ENCODE measurements at regions not wholly inside any gene's neighbourhood (a gene's known extent, or its start where the extent isn't known, plus 50 kb on each side); places are given as distances from the start of the nearest gene placed in this dataset.
A peak's percentile ranks its signal among the peaks of the same experiment; 100 is the strongest.

GRCh38 chr1:112265931-112266330 lies 130.1 kb upstream of the CTTNBP2NL start:
- Histone ChIP-seq H3K36me3 (no peaks in the 10 kb centered on the region), H3K27me3 (replicated peaks) (0 out of 2 replicates have a peak, but pooled peaks cover 2% of the 10 kb centered on the region), H3K4me3 (no peak overlapping the region), H3K9me3 (replicated peaks) (no peaks in the 10 kb centered on the region), H3K4me1 (replicated peaks) (no peaks in the 10 kb centered on the region), H3K27ac (no peak overlapping the region)
- no peak for DNase-seq (ENCODE audit: low read depth in 1 of 2, low spot score in 2 of 2)

DNA sequence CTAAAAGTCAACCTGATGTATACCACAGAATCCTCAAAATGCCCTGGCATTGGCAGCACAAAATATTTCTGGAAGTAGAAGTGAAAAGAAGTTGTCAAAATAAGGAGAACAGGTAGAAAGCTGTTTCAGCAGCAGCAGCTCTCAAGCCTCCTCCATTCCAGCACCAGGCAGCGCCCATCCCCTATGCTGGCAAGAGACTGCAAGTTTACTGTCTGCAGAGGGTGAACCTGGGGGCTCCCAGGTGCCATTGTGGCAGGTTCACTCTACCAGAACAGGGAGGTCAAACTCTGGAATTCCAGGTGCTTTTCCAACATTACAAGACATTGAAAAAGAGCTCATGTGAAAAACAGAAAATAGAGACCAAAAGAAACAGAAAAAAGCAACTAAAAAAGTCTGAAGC lies 128.8 kb upstream of the CTTNBP2NL start:
- Histone ChIP-seq H3K27ac (no peak overlapping the region), H3K4me1 (replicated peaks) (no peaks in the 10 kb centered on the region), H3K36me3 (no peaks in the 10 kb centered on the region), H3K4me3 (no peak overlapping the region), H3K27me3 (replicated peaks) (0 out of 2 replicates have a peak, but pooled peaks cover 3% of the 10 kb centered on the region), H3K9me3 (replicated peaks) (no peaks in the 10 kb centered on the region)
- DNase-seq (ENCODE audit: low read depth in 1 of 2, low spot score in 2 of 2) = no peak

GRCh38 chr1:112267929-112268328 lies 128.1 kb upstream of the CTTNBP2NL start:
- H3K9me3 ChIP-seq (replicated peaks) = no peaks in the 10 kb centered on the region
- no peaks in the 10 kb centered on the region for H3K4me1 ChIP-seq (replicated peaks)
- H3K27ac ChIP-seq = no peak overlapping the region
- H3K4me3 ChIP-seq = no peak overlapping the region
- H3K36me3 ChIP-seq = no peaks in the 10 kb centered on the region
- no peak for DNase-seq (ENCODE audit: low read depth in 1 of 2, low spot score in 2 of 2)
- 0 out of 2 replicates have a peak, but pooled peaks cover 10% of the 10 kb centered on the region for H3K27me3 ChIP-seq (replicated peaks)

DNA sequence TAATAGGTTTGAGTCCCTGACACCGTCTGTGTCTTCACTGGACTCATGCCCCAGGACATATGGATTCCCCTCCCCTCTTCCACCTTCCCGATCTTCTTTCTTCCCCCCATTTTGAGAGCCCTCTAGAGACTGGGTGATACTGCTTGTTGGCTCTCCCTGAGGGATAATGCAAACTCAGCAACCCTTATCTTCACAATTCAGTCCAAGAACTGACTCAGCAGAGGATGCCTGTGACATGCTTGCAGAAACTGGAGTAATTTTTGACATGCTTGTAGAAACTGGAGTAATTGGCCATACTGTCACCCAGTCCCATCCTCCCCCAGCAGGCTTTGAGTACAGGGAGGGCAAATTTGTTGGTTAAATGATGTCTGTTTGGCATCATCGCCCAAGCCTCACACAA lies 127.6 kb upstream of the CTTNBP2NL start:
- DNase-seq (ENCODE audit: low read depth in 1 of 2, low spot score in 2 of 2) = no peak
- no peaks in the 10 kb centered on the region for H3K4me1 ChIP-seq (replicated peaks)
- H3K4me3 ChIP-seq = no peak overlapping the region
- 0 out of 2 replicates have a peak, but pooled peaks cover 13% of the 10 kb centered on the region for H3K27me3 ChIP-seq (replicated peaks)
- H3K27ac ChIP-seq = no peak overlapping the region
- no peaks in the 10 kb centered on the region for H3K36me3 ChIP-seq
- H3K9me3 ChIP-seq (replicated peaks) = no peaks in the 10 kb centered on the region

DNA sequence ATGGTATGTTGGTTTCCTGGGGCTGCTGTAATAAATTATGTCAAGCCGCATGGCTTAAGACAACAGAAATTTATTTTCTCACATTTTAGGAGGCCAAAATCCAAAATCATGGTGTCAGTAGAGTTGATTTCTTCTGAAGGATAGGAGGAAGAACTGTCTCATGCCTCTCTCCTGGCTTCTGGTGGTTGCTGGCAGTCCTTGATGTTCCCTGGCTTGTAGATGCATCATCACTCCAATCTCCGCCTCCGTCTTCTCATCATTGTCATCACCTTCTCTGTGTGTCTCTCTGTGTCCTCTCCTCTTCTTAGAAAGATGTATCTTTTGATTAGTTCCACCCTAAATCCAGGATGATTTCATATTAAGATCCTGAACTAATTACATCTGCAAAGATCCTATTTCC lies 124.7 kb upstream of the CTTNBP2NL start:
- no peak for DNase-seq (ENCODE audit: low read depth in 1 of 2, low spot score in 2 of 2)
- Histone ChIP-seq H3K36me3 (no peaks in the 10 kb centered on the region), H3K4me1 (replicated peaks) (no peaks in the 10 kb centered on the region), H3K27me3 (replicated peaks) (0 out of 2 replicates have a peak, but pooled peaks cover 13% of the 10 kb centered on the region), H3K9me3 (replicated peaks) (no peaks in the 10 kb centered on the region), H3K27ac (no peak overlapping the region), H3K4me3 (no peak overlapping the region)

DNA sequence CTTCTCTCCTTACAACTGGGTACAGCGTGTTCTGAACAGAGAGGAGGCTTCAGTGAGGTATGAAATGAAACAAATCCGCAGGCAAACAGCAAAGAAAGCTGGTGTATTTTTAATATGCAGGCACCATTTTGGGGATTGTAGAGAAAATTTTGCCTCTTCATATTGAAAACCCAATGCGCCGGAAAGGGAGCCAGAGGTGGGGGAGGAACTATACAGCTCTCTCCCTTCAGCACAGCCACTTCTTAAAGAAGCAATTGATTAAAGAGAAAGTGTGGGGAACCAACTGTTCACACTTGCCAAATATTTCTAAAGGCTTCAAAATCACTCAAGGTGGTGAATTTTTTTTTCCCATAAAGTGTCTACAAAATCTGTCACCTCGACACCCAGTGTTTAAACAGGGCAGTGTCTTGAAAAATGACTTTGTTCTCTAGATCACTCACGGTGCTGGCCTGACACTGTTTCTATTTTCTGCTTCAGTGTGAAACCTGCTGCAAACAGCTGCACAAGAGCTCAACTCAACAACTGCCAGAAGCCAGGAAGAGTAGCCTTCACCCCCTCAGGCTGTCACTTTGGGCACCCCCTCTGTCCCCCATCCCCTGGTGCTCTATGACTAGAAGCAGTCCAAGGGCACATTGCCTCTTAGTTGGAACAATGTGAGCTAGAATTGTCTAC lies 123.8 kb upstream of the CTTNBP2NL start:
- Histone ChIP-seq H3K36me3 (no peaks in the 10 kb centered on the region), H3K27ac (no peak overlapping the region), H3K9me3 (replicated peaks) (no peaks in the 10 kb centered on the region), H3K4me1 (replicated peaks) (no peaks in the 10 kb centered on the region), H3K27me3 (replicated peaks) (0 out of 2 replicates have a peak, but pooled peaks cover 13% of the 10 kb centered on the region), H3K4me3 (no peak overlapping the region)
- DNase-seq (ENCODE audit: low read depth in 1 of 2, low spot score in 2 of 2) = no peak

- Histone ChIP-seq H3K27me3 (replicated peaks) (peaks cover 5% of the 10 kb centered on the region; the same call in 1 of the 2 replicates), H3K27ac (no peak overlapping the region), H3K4me1 (replicated peaks) (no peaks in the 10 kb centered on the region), H3K9me3 (replicated peaks) (no peaks in the 10 kb centered on the region), H3K36me3 (no peaks in the 10 kb centered on the region), H3K4me3 (no peak overlapping the region)
- DNase-seq (ENCODE audit: low read depth in 1 of 2, low spot score in 2 of 2) = no peak
These were observed 111.2 kb upstream of the CTTNBP2NL start for GRCh38 chr1:112284796-112285195.

- Histone ChIP-seq H3K27ac (no peak overlapping the region), H3K4me1 (replicated peaks) (no peaks in the 10 kb centered on the region), H3K9me3 (replicated peaks) (no peaks in the 10 kb centered on the region), H3K27me3 (replicated peaks) (peaks cover 5% of the 10 kb centered on the region; the same call in 1 of the 2 replicates), H3K36me3 (no peaks in the 10 kb centered on the region), H3K4me3 (no peak overlapping the region)
- no peak for DNase-seq (ENCODE audit: low read depth in 1 of 2, low spot score in 2 of 2)
These were observed 110.7 kb upstream of the CTTNBP2NL start for GRCh38 chr1:112285316-112285715.

DNA sequence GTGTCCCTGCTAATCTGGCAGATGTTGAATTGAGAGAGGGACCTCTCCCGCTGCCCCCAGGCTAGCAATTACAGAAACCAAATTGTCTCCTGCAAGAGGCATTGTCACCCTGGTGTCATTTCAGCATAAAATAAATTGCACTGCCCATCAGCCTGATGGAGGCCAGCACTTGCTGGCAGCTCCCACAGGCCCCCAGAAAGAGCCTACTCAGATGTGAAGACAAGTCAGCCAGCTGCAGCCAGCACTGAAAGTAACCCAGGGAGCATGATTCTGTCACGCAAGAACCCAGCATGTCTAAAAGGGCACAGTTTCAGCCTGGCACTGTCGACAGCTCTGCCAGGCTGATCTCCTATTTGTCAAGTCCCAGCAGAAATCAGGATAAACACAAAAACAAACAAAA lies 110.3 kb upstream of the CTTNBP2NL start:
- Histone ChIP-seq H3K27ac (no peak overlapping the region), H3K27me3 (replicated peaks) (peaks cover 5% of the 10 kb centered on the region; the same call in 1 of the 2 replicates), H3K4me1 (replicated peaks) (no peaks in the 10 kb centered on the region), H3K4me3 (no peak overlapping the region), H3K9me3 (replicated peaks) (no peaks in the 10 kb centered on the region), H3K36me3 (no peaks in the 10 kb centered on the region)
- no peak for DNase-seq (ENCODE audit: low read depth in 1 of 2, low spot score in 2 of 2)

GRCh38 chr1:112296908-112297307 lies 99.1 kb upstream of the CTTNBP2NL start:
- Histone ChIP-seq H3K4me1 (replicated peaks) (peaks cover 10% of the 10 kb centered on the region), H3K27ac (no peak overlapping the region), H3K27me3 (replicated peaks) (no peaks in the 10 kb centered on the region), H3K4me3 (no peak overlapping the region), H3K36me3 (no peaks in the 10 kb centered on the region), H3K9me3 (replicated peaks) (no peaks in the 10 kb centered on the region)
- DNase-seq (ENCODE audit: low read depth in 1 of 2, low spot score in 2 of 2) = peak; percentile 58 to 79

DNA sequence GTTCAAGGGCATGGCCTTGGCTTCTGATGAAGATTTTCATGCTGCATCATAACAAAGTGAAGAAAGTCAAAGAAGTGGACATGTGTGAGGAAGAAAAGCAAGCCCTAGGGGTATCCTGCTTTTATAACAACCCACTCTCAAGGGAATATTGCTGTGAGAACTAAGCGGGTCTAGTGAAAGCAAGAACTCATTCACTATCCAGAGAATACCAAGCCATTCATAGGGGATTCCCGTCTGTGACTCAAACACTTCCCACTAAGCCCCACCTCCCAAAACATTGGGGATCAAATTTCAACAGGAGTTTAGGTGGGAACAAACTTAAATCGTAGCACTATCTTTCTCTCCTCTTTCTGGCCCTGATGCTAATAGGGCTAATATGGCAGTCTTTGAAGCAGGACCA lies 98.5 kb upstream of the CTTNBP2NL start:
- Histone ChIP-seq H3K27me3 (replicated peaks) (no peaks in the 10 kb centered on the region), H3K27ac (no peak overlapping the region), H3K36me3 (no peaks in the 10 kb centered on the region), H3K4me1 (replicated peaks) (peaks cover 10% of the 10 kb centered on the region), H3K9me3 (replicated peaks) (no peaks in the 10 kb centered on the region), H3K4me3 (no peak overlapping the region)
- DNase-seq (ENCODE audit: low read depth in 1 of 2, low spot score in 2 of 2) = peak in 1 of 2 experiments; percentile 21

DNA sequence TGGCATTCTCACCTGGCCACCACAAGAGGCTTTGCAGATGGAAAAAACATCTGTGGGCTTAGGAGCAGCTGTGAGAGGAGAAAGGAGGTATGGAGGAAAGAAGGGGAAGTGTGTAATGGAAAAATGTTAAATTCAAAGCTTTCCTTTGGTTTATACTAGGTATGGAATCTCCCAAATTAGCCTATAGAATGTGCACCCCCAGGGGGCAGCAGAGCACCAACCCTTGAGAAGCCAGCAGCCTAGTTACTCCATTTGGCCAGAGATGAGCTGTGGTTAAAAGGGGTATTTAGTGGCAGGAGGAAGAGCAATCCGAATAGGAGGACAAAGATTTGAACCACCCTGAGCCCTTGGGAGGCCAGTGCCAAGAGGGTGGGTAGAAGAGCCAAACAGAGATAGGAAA lies 97.5 kb upstream of the CTTNBP2NL start:
- Histone ChIP-seq H3K27me3 (replicated peaks) (no peaks in the 10 kb centered on the region; the same call in 1 of the 2 replicates), H3K4me3 (no peak overlapping the region), H3K36me3 (no peaks in the 10 kb centered on the region), H3K9me3 (replicated peaks) (no peaks in the 10 kb centered on the region), H3K27ac (no peak overlapping the region), H3K4me1 (replicated peaks) (peaks cover 10% of the 10 kb centered on the region)
- DNase-seq (ENCODE audit: low read depth in 1 of 2, low spot score in 2 of 2) = peak; percentile 39 to 69

DNA sequence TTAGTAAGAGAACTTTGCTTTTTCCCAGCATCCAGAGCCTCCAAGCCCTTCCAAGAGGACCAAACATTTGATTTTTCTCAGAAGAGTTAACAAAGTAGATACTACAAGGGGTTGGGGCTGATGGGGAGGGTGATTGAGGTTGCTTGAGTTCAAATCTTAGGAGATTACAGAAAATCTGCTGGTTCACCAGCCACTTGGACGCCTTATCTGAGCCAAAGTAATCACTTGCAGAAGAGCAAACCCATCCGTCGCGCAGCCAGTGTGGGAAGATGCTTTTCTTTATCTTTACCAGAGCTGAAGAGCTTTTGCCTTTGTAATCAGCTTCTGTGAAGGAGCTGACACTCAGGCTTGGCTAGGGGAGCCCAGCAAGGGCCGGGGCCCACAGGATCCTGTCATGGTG lies 91.9 kb upstream of the CTTNBP2NL start:
- H3K4me1 ChIP-seq (replicated peaks) = no peaks in the 10 kb centered on the region
- H3K27ac ChIP-seq = no peak overlapping the region
- DNase-seq (ENCODE audit: low read depth in 1 of 2, low spot score in 2 of 2) = no peak
- H3K9me3 ChIP-seq (replicated peaks) = no peaks in the 10 kb centered on the region
- peaks cover 15% of the 10 kb centered on the region; the same call in 1 of the 2 replicates for H3K27me3 ChIP-seq (replicated peaks)
- H3K4me3 ChIP-seq = no peak overlapping the region
- no peaks in the 10 kb centered on the region for H3K36me3 ChIP-seq

GRCh38 chr1:112304612-112305011 lies 91.4 kb upstream of the CTTNBP2NL start:
- Histone ChIP-seq H3K4me1 (replicated peaks) (no peaks in the 10 kb centered on the region), H3K27ac (no peak overlapping the region), H3K4me3 (no peak overlapping the region), H3K36me3 (no peaks in the 10 kb centered on the region), H3K9me3 (replicated peaks) (no peaks in the 10 kb centered on the region), H3K27me3 (replicated peaks) (peaks cover 15% of the 10 kb centered on the region; the same call in 1 of the 2 replicates)
- no peak for DNase-seq (ENCODE audit: low read depth in 1 of 2, low spot score in 2 of 2)
